ENCODE measurements at regions not wholly inside any gene's neighbourhood (a gene's known extent, or its start where the extent isn't known, plus 50 kb on each side); places are given as distances from the start of the nearest gene placed in this dataset.

DNA sequence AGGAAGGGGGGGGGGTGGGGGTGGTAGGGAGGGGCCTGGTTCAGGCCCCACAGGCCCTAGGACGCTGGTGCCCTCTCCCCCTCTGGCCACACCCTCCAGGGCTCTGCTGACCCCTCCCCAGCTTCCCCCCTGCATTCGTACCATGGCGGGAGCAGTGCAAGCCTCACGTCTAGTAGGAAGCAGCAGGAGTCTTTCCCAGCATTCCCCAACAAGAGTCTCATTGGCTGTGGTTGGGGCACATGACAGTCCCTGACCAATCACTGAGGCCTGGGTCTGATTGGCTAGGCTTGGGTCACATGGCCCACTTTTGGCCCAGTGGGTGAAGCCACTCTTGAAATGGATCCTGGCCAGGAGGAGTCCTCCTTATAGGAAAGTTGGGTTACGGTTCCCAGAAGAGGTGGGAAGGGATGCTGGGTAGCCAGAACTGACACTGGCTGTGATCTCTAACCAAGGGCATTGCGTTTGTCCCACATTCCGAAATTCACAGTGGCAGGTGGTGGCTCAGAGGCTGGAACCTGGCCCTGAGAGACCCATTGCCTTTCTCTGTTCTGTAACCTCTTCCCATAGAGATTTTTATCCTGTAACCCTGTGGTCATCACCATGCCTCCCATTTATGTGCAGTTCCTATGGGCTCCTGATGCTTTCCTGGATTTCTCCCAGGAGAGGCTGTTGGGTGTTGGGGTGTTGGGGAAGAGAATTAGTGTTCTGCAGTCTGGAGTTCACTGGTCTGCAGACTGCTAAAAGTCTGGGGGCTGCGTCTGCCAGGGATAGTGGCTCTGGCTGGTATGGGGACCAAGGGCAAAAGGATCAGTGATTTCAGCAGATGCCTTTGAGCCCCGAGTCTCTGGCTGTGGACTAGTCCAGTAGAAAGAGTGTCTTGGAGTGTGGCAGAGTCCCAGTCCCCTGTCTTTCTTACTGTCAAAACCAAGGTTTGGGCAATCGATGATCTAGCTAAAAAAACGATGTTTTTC, 58.9 kb upstream of the MYEOV start:
- H3K27me3 Mint-ChIP-seq (ENCODE audit: insufficient read depth, low read depth, poor library complexity) = peaks cover 3% of the 10 kb centered on the region
- H3K9me3 Mint-ChIP-seq = 0 out of 3 replicates have a peak, but pooled peaks cover 2% of the 10 kb centered on the region
- Histone ChIP-seq H3K36me3 (ENCODE audit: insufficient read depth) (no peaks in the 10 kb centered on the region), H3K27ac (ENCODE audit: low read depth) (no peak overlapping the region), H3K4me2 (no peak overlapping the region), H3F3A (replicated peaks; ENCODE audit: low read depth) (no peaks in the 10 kb centered on the region), H3K4me1 (ENCODE audit: insufficient read depth) (no peaks in the 10 kb centered on the region), H3K4me3 (no peak overlapping the region), H3K9me2 (ENCODE audit: insufficient read depth) (no peaks in the 10 kb centered on the region), H3K27me3 (ENCODE audit: insufficient read depth) (no peaks in the 10 kb centered on the region), H2AFZ (no peak overlapping the region), H4K20me1 (replicated peaks; ENCODE audit: insufficient read depth) (no peaks in the 10 kb centered on the region), H3K79me2 (replicated peaks; ENCODE audit: insufficient read depth) (no peaks in the 10 kb centered on the region)
- no peaks in the 10 kb centered on the region for H3K36me3 Mint-ChIP-seq (ENCODE audit: low read depth)
- TF ChIP-seq, protein P1, sequence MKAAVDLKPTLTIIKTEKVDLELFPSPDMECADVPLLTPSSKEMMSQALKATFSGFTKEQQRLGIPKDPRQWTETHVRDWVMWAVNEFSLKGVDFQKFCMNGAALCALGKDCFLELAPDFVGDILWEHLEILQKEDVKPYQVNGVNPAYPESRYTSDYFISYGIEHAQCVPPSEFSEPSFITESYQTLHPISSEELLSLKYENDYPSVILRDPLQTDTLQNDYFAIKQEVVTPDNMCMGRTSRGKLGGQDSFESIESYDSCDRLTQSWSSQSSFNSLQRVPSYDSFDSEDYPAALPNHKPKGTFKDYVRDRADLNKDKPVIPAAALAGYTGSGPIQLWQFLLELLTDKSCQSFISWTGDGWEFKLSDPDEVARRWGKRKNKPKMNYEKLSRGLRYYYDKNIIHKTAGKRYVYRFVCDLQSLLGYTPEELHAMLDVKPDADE (IDR thresholded peaks at IDR 0.05) = no peak
- TF ChIP-seq EZH2 (IDR thresholded peaks at IDR 0.05; ENCODE audit: low read depth, unreplicated experiment) (no peak), STAT1 (IDR thresholded peaks at IDR 0.05; ENCODE audit: unreplicated experiment) (no peak), JUNB (IDR thresholded peaks at IDR 0.05; ENCODE audit: unreplicated experiment) (no peak), ZNF331 (CRISPR knock-in tag; IDR thresholded peaks at IDR 0.05; ENCODE audit: low read depth) (no peak), NANOG (IDR thresholded peaks at IDR 0.05; ENCODE audit: borderline replicate concordance) (no peak), ZNF114 (CRISPR knock-in tag; IDR thresholded peaks at IDR 0.05) (no peak), EZH2phosphoT487 (IDR thresholded peaks at IDR 0.05; ENCODE audit: unreplicated experiment) (no peak), POLR2AphosphoS5 (IDR thresholded peaks at IDR 0.05; ENCODE audit: low read depth) (no peak), CREB1 (CRISPR knock-in tag; IDR thresholded peaks at IDR 0.05; ENCODE audit: low read depth) (no peak)
- TF ChIP-seq, protein P2, sequence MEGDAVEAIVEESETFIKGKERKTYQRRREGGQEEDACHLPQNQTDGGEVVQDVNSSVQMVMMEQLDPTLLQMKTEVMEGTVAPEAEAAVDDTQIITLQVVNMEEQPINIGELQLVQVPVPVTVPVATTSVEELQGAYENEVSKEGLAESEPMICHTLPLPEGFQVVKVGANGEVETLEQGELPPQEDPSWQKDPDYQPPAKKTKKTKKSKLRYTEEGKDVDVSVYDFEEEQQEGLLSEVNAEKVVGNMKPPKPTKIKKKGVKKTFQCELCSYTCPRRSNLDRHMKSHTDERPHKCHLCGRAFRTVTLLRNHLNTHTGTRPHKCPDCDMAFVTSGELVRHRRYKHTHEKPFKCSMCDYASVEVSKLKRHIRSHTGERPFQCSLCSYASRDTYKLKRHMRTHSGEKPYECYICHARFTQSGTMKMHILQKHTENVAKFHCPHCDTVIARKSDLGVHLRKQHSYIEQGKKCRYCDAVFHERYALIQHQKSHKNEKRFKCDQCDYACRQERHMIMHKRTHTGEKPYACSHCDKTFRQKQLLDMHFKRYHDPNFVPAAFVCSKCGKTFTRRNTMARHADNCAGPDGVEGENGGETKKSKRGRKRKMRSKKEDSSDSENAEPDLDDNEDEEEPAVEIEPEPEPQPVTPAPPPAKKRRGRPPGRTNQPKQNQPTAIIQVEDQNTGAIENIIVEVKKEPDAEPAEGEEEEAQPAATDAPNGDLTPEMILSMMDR (conservative IDR thresholded peaks at IDR 0.05; ENCODE audit: low read depth in 2 of 2) = no peak
- TF ChIP-seq, protein P3, sequence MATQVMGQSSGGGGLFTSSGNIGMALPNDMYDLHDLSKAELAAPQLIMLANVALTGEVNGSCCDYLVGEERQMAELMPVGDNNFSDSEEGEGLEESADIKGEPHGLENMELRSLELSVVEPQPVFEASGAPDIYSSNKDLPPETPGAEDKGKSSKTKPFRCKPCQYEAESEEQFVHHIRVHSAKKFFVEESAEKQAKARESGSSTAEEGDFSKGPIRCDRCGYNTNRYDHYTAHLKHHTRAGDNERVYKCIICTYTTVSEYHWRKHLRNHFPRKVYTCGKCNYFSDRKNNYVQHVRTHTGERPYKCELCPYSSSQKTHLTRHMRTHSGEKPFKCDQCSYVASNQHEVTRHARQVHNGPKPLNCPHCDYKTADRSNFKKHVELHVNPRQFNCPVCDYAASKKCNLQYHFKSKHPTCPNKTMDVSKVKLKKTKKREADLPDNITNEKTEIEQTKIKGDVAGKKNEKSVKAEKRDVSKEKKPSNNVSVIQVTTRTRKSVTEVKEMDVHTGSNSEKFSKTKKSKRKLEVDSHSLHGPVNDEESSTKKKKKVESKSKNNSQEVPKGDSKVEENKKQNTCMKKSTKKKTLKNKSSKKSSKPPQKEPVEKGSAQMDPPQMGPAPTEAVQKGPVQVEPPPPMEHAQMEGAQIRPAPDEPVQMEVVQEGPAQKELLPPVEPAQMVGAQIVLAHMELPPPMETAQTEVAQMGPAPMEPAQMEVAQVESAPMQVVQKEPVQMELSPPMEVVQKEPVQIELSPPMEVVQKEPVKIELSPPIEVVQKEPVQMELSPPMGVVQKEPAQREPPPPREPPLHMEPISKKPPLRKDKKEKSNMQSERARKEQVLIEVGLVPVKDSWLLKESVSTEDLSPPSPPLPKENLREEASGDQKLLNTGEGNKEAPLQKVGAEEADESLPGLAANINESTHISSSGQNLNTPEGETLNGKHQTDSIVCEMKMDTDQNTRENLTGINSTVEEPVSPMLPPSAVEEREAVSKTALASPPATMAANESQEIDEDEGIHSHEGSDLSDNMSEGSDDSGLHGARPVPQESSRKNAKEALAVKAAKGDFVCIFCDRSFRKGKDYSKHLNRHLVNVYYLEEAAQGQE (IDR thresholded peaks at IDR 0.05; ENCODE audit: unreplicated experiment) = no peak
- TF ChIP-seq, protein P4, sequence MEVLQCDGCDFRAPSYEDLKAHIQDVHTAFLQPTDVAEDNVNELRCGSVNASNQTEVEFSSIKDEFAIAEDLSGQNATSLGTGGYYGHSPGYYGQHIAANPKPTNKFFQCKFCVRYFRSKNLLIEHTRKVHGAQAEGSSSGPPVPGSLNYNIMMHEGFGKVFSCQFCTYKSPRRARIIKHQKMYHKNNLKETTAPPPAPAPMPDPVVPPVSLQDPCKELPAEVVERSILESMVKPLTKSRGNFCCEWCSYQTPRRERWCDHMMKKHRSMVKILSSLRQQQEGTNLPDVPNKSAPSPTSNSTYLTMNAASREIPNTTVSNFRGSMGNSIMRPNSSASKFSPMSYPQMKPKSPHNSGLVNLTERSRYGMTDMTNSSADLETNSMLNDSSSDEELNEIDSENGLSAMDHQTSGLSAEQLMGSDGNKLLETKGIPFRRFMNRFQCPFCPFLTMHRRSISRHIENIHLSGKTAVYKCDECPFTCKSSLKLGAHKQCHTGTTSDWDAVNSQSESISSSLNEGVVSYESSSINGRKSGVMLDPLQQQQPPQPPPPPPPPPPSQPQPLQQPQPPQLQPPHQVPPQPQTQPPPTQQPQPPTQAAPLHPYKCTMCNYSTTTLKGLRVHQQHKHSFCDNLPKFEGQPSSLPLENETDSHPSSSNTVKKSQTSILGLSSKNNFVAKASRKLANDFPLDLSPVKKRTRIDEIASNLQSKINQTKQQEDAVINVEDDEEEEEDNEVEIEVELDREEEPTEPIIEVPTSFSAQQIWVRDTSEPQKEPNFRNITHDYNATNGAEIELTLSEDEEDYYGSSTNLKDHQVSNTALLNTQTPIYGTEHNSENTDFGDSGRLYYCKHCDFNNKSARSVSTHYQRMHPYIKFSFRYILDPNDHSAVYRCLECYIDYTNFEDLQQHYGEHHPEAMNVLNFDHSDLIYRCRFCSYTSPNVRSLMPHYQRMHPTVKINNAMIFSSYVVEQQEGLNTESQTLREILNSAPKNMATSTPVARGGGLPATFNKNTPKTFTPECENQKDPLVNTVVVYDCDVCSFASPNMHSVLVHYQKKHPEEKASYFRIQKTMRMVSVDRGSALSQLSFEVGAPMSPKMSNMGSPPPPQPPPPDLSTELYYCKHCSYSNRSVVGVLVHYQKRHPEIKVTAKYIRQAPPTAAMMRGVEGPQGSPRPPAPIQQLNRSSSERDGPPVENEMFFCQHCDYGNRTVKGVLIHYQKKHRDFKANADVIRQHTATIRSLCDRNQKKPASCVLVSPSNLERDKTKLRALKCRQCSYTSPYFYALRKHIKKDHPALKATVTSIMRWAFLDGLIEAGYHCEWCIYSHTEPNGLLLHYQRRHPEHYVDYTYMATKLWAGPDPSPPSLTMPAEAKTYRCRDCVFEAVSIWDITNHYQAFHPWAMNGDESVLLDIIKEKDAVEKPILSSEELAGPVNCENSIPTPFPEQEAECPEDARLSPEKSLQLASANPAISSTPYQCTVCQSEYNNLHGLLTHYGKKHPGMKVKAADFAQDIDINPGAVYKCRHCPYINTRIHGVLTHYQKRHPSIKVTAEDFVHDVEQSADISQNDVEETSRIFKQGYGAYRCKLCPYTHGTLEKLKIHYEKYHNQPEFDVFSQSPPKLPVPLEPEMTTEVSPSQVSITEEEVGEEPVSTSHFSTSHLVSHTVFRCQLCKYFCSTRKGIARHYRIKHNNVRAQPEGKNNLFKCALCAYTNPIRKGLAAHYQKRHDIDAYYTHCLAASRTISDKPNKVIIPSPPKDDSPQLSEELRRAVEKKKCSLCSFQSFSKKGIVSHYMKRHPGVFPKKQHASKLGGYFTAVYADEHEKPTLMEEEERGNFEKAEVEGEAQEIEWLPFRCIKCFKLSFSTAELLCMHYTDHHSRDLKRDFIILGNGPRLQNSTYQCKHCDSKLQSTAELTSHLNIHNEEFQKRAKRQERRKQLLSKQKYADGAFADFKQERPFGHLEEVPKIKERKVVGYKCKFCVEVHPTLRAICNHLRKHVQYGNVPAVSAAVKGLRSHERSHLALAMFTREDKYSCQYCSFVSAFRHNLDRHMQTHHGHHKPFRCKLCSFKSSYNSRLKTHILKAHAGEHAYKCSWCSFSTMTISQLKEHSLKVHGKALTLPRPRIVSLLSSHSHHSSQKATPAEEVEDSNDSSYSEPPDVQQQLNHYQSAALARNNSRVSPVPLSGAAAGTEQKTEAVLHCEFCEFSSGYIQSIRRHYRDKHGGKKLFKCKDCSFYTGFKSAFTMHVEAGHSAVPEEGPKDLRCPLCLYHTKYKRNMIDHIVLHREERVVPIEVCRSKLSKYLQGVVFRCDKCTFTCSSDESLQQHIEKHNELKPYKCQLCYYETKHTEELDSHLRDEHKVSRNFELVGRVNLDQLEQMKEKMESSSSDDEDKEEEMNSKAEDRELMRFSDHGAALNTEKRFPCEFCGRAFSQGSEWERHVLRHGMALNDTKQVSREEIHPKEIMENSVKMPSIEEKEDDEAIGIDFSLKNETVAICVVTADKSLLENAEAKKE (CRISPR knock-in tag; IDR thresholded peaks at IDR 0.05) = no peak
- H3K27ac Mint-ChIP-seq = no peak overlapping the region
- no peaks in the 10 kb centered on the region for H3K4me1 Mint-ChIP-seq
- DNase-seq (ENCODE audit: low spot score) (no peak), ATAC-seq (no peak)
- H3K4me3 Mint-ChIP-seq = no peak overlapping the region

Data from GM23338 (cell line).